Neutrophil (primary cell): ENCODE measurements at regions not wholly inside any gene's neighbourhood (a gene's known extent, or its start where the extent isn't known, plus 50 kb on each side); places are given as distances from the start of the nearest gene placed in this dataset.

Experiments
- H3K27ac ChIP-seq: fragments of 200-600 bp; sonication (generic); 2 replicates; pipeline ENCODE4 v1.5.1; 2016; ENCODE audit warnings: mild to moderate bottlenecking, moderate library complexity
- H3K27me3 ChIP-seq: fragments of 200-600 bp; sonication (generic); 2 replicates; pipeline ENCODE4 v1.6.0; 2016; ENCODE audit warnings: mild to moderate bottlenecking
- H3K36me3 ChIP-seq: fragments of 200-600 bp; sonication (generic); 2 replicates; pipeline ENCODE4 v1.5.1; 2017
- H3K4me1 ChIP-seq, 2 experiments: fragments of 200-600 bp in 1 of 2; sonication (generic) in 1 of 2; 1 replicate in 1 of 2; 2 replicates in 1 of 2; pipeline versions ENCODE4 v1.5.1 to v1.6.1; 2013 to 2016; ENCODE audit warnings: low read depth in 1 of 2, low read length in 1 of 2, mild to moderate bottlenecking in 1 of 2, moderate library complexity in 1 of 2; ENCODE audit not compliant: control insufficient read depth in 1 of 2, insufficient read depth in 1 of 2
- H3K4me3 ChIP-seq, 2 experiments: fragments of 200-600 bp in 1 of 2; sonication (generic) in 1 of 2; 1 replicate in 1 of 2; 2 replicates in 1 of 2; pipeline ENCODE4 v1.5.1; 2013 to 2016; ENCODE audit warnings: low read depth in 1 of 2, low read length in 1 of 2, mild to moderate bottlenecking in 1 of 2, moderate library complexity in 1 of 2
- H3K9me3 ChIP-seq: fragments of 200-600 bp; sonication (generic); 2 replicates; pipeline ENCODE4 v1.5.1; 2016
- CTCF ChIP-seq: fragments of 200-600 bp; sonication (generic); IDR thresholded peaks from 2 replicates; pipeline ENCODE4 v1.5.1; 2016; ENCODE audit warnings: antibody characterized with exemption

- no peaks in the 10 kb centered on the region for H3K27me3 ChIP-seq
- no peaks in the 10 kb centered on the region for H3K4me1 ChIP-seq
- no peaks in the 10 kb centered on the region for H3K9me3 ChIP-seq
- H3K27ac ChIP-seq: no peak overlapping the region
- H3K36me3 ChIP-seq: no peaks in the 10 kb centered on the region
- no peak for TF ChIP-seq CTCF
- no peak overlapping the region for H3K4me3 ChIP-seq
Measured at GRCh38 chr2:17079262-17079661, 413.6 kb upstream of the CYRIA start.

GRCh38 chr2:17076533-17076932, 410.9 kb upstream of the CYRIA start:
- Histone ChIP-seq H3K4me3 (no peak overlapping the region), H3K36me3 (no peaks in the 10 kb centered on the region), H3K27ac (no peak overlapping the region), H3K27me3 (no peaks in the 10 kb centered on the region), H3K4me1 (no peaks in the 10 kb centered on the region), H3K9me3 (no peaks in the 10 kb centered on the region)
- no peak for TF ChIP-seq CTCF

- Histone ChIP-seq H3K27me3 (no peaks in the 10 kb centered on the region), H3K36me3 (no peaks in the 10 kb centered on the region), H3K4me3 (no peak overlapping the region), H3K4me1 (no peaks in the 10 kb centered on the region), H3K27ac (no peak overlapping the region), H3K9me3 (no peaks in the 10 kb centered on the region)
- TF ChIP-seq CTCF: no peak
Measured at GRCh38 chr2:17070711-17071110, 405.1 kb upstream of the CYRIA start.

- H3K36me3 ChIP-seq: no peaks in the 10 kb centered on the region
- TF ChIP-seq CTCF: no peak
- no peaks in the 10 kb centered on the region for H3K9me3 ChIP-seq
- H3K27me3 ChIP-seq: no peaks in the 10 kb centered on the region
- H3K4me3 ChIP-seq: no peak overlapping the region
- no peak overlapping the region for H3K27ac ChIP-seq
- no peaks in the 10 kb centered on the region for H3K4me1 ChIP-seq
Measured at GRCh38 chr2:17069564-17069963, 403.9 kb upstream of the CYRIA start.

GRCh38 chr2:17068021-17068420, 402.4 kb upstream of the CYRIA start:
- H3K4me3 ChIP-seq: no peak overlapping the region
- no peaks in the 10 kb centered on the region for H3K9me3 ChIP-seq
- H3K27ac ChIP-seq: no peak overlapping the region
- no peaks in the 10 kb centered on the region for H3K4me1 ChIP-seq
- TF ChIP-seq CTCF: no peak
- no peaks in the 10 kb centered on the region for H3K36me3 ChIP-seq
- no peaks in the 10 kb centered on the region for H3K27me3 ChIP-seq

GRCh38 chr2:17065536-17065935, 399.9 kb upstream of the CYRIA start:
- Histone ChIP-seq H3K4me3 (no peak overlapping the region), H3K27ac (no peak overlapping the region), H3K9me3 (no peaks in the 10 kb centered on the region), H3K4me1 (no peaks in the 10 kb centered on the region), H3K36me3 (no peaks in the 10 kb centered on the region), H3K27me3 (no peaks in the 10 kb centered on the region)
- TF ChIP-seq CTCF: no peak
